ENCODE measurements at regions not wholly inside any gene's neighbourhood (a gene's known extent, or its start where the extent isn't known, plus 50 kb on each side); places are given as distances from the start of the nearest gene placed in this dataset.

- POLR2A ChIA-PET: no interaction called here
- no peaks in the 10 kb centered on the region for H3K4me1 Mint-ChIP-seq
- H3K27ac Mint-ChIP-seq: no peak overlapping the region
- CTCF ChIA-PET: no interaction called here
- H3K9me3 Mint-ChIP-seq: no peaks in the 10 kb centered on the region
- H3K27me3 Mint-ChIP-seq: no peaks in the 10 kb centered on the region
- H3K36me3 Mint-ChIP-seq (ENCODE audit: low read depth): no peaks in the 10 kb centered on the region
- no peak overlapping the region for H3K4me3 Mint-ChIP-seq
- no peak for TF ChIP-seq CTCF (IDR thresholded peaks at IDR 0.05)
- ATAC-seq (ENCODE audit: low read depth) (no peak), DNase-seq (no peak)
- intact Hi-C loops (cut with micrococcal nuclease): no loop called here
These were observed 195.0 kb upstream of the SLITRK1 start for GRCh38 chr13:84077271-84077670.

- ATAC-seq (ENCODE audit: low read depth) (no peak), DNase-seq (no peak)
- Mint-ChIP-seq H3K9me3 (no peaks in the 10 kb centered on the region), H3K27ac (no peak overlapping the region), H3K27me3 (no peaks in the 10 kb centered on the region), H3K36me3 (ENCODE audit: low read depth) (no peaks in the 10 kb centered on the region), H3K4me3 (no peak overlapping the region), H3K4me1 (no peaks in the 10 kb centered on the region)
- ChIA-PET CTCF (no interaction called here), POLR2A (no interaction called here)
- intact Hi-C loops (cut with micrococcal nuclease): no loop called here
- TF ChIP-seq CTCF (IDR thresholded peaks at IDR 0.05): no peak
These were observed 194.0 kb upstream of the SLITRK1 start for GRCh38 chr13:84076280-84076679.

GRCh38 chr13:84050536-84050935 lies 168.3 kb upstream of the SLITRK1 start:
- no peaks in the 10 kb centered on the region for H3K36me3 Mint-ChIP-seq (ENCODE audit: low read depth)
- CTCF ChIA-PET: no interaction called here
- H3K4me3 Mint-ChIP-seq: no peak overlapping the region
- ATAC-seq (ENCODE audit: low read depth) (no peak), DNase-seq (no peak)
- intact Hi-C loops (cut with micrococcal nuclease): no loop called here
- peaks cover 4% of the 10 kb centered on the region for H3K9me3 Mint-ChIP-seq
- no peak for TF ChIP-seq CTCF (IDR thresholded peaks at IDR 0.05)
- no peaks in the 10 kb centered on the region for H3K27me3 Mint-ChIP-seq
- H3K27ac Mint-ChIP-seq: no peak overlapping the region
- POLR2A ChIA-PET: no interaction called here
- no peaks in the 10 kb centered on the region for H3K4me1 Mint-ChIP-seq

- no peak overlapping the region for H3K27ac Mint-ChIP-seq
- DNase-seq: no peak
- ATAC-seq (ENCODE audit: low read depth): no peak
- no peak for TF ChIP-seq CTCF (IDR thresholded peaks at IDR 0.05)
- POLR2A ChIA-PET: no interaction called here
- H3K36me3 Mint-ChIP-seq (ENCODE audit: low read depth): no peaks in the 10 kb centered on the region
- no peaks in the 10 kb centered on the region for H3K4me1 Mint-ChIP-seq
- CTCF ChIA-PET: no interaction called here
- intact Hi-C loops (cut with micrococcal nuclease): no loop called here
- peaks cover under 1% of the 10 kb centered on the region for H3K9me3 Mint-ChIP-seq
- no peak overlapping the region for H3K4me3 Mint-ChIP-seq
- H3K27me3 Mint-ChIP-seq: no peaks in the 10 kb centered on the region
These were observed 167.4 kb upstream of the SLITRK1 start for GRCh38 chr13:84049443-84050219.

- no peak for TF ChIP-seq CTCF (IDR thresholded peaks at IDR 0.05)
- no peaks in the 10 kb centered on the region for H3K36me3 Mint-ChIP-seq (ENCODE audit: low read depth)
- ChIA-PET CTCF (no interaction called here), POLR2A (no interaction called here)
- H3K27me3 Mint-ChIP-seq: no peaks in the 10 kb centered on the region
- no peak overlapping the region for H3K4me3 Mint-ChIP-seq
- no peak for DNase-seq
- no peak for ATAC-seq (ENCODE audit: low read depth)
- intact Hi-C loops (cut with micrococcal nuclease): no loop called here
- H3K4me1 Mint-ChIP-seq: no peaks in the 10 kb centered on the region
- H3K9me3 Mint-ChIP-seq: no peaks in the 10 kb centered on the region
- no peak overlapping the region for H3K27ac Mint-ChIP-seq
These were observed 162.5 kb upstream of the SLITRK1 start for GRCh38 chr13:84044805-84045204.

Measured in activated B cell treated with CpG ODN at 0.5 μM for 24 hours (primary cell).